Fibroblast of upper back skin (primary cell): ENCODE measurements at regions not wholly inside any gene's neighbourhood (a gene's known extent, or its start where the extent isn't known, plus 50 kb on each side); places are given as distances from the start of the nearest gene placed in this dataset.

Experiments used
- DNase-seq: peaks from one replicate; pipeline ENCODE4 v3.0.0-alpha.2; 2013

- no peak for DNase-seq
Observed at GRCh38 chr6:88377976-88378568, 211.9 kb upstream of the CNR1 start.

DNA sequence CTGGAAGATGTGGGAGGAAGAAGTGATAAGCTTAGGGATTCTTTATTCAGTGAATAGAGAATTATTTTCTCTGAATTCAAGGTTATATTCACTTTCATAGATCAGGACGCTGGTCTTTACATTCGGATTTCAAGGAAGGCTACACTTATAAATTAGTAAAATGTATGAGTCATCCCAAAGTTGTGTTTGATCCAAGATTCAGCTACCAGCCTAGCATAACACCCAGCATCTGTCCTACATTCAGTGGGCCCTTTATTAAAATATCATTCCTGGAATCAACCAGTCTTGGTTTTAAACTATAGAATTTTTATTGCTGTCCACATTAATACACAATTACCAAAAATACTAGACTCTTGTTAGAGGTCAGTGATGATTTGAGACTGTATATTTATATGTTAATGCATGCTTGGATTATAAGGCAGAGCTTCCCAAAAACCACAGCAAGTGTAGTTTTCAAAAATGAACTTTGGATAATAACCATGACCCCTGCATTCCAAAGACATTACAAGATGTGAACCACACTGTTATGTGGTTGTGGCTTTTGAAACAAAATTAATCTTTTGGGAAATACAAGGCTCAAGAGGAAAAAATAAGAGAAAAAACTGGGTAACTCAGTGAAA, 210.7 kb upstream of the CNR1 start:
- DNase-seq: peak; percentile 88

- no peak for DNase-seq
Observed at GRCh38 chr6:88376197-88376596, 210.1 kb upstream of the CNR1 start.

GRCh38 chr6:88374553-88374952, 208.4 kb upstream of the CNR1 start:
- DNase-seq: no peak

- no peak for DNase-seq
Observed at GRCh38 chr6:88371480-88371879, 205.3 kb upstream of the CNR1 start.

- DNase-seq: no peak
Observed at GRCh38 chr6:88370127-88370710, 204.1 kb upstream of the CNR1 start.

- no peak for DNase-seq
Observed at GRCh38 chr6:88369262-88369661, 203.1 kb upstream of the CNR1 start.

- DNase-seq: peak; percentile 87
Observed at GRCh38 chr6:88368071-88368787, 202.1 kb upstream of the CNR1 start.

- no peak for DNase-seq
Observed at GRCh38 chr6:88367248-88367647, 201.1 kb upstream of the CNR1 start.

GRCh38 chr6:88366672-88367071, 200.5 kb upstream of the CNR1 start:
- no peak for DNase-seq

GRCh38 chr6:88365656-88366055, 199.5 kb upstream of the CNR1 start:
- DNase-seq: no peak

DNA sequence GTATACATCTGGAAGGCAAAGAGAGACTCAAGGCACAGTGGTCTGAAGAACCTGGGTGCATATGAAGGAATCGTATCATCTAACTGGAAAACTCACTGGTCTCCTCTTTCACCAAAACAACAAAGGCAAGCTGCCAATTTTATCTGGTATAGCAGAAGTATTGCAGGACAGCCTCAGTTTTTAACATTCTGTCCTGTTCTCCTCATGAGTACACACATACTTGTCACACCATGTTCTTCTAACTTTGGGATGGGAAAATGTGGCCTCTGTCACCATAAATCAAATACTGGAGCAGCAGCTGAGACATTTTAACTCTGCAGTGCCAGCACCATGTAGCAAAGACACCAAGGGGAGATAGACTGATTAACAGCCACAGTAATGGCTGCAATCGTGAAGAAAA, 199.1 kb upstream of the CNR1 start:
- DNase-seq: no peak

DNA sequence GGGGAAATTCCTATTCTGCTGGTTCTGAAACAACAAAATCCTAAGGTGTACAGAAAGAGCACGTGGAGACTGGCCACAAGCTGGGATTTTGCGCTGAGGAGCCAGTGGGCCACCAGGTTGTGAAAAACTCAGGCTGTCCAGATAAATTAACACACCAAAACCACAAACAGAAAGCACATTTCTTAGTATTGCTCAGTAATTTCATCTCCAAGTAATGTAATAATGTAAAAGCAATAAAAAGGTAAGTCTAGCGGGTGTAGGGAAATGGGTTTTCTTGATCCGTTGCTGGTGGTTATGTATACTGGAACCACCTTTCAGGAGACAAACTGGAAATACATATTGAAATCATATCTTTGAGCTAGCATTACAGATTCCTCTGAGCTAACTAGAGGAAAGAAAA, 195.6 kb upstream of the CNR1 start:
- DNase-seq: no peak

DNA sequence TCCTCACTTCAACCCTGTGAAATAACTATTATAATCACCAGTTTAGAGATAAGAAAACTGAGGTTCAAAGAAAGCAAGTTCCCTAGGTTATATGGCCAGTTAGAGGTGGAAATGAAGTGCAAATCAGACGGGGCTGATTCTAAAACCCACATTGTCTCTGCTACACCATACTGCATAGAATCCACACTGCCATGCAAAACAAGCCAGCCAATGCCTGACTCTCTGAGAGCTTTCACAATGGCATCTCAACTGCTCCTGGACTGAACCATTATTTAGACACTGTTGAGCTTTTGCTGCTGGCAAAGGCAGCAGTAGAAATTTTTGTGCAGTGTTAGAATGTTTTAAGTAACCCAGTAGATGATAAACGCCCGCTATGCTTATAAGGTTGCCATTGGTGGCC, 195.2 kb upstream of the CNR1 start:
- no peak for DNase-seq

GRCh38 chr6:88360203-88360797, 194.2 kb upstream of the CNR1 start:
- peak; percentile 83 for DNase-seq

DNA sequence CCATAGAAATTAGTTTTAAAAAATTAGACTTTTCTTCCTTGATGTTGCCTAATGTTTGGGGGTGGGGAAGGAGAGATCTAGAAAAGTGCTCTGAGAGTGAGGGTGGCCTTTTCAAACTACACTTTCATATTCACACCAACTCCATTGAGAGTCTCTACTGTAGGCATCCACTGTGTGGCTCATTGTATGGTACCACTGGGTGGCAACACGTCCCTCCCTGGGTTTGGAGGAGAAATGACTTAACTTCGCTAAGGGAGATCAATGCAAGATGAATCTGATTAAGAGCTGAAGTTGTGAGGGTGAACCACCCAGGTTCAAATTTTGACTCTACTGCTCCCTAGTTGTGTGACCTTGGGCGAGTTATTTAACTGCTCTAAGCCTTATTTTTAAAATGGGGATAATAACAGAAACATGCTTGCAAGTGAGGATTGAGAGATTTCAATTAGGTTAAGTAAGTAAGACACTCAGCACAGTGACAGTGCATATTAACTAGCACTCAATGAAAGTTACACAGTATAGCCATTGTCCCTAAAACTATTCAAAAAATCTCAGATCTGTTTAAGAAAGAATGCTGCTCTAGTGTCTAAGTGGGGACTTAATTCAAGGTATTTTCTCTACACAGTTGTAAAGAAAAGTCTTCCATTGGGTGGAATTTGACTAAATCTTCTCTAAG, 193.5 kb upstream of the CNR1 start:
- no peak for DNase-seq

DNA sequence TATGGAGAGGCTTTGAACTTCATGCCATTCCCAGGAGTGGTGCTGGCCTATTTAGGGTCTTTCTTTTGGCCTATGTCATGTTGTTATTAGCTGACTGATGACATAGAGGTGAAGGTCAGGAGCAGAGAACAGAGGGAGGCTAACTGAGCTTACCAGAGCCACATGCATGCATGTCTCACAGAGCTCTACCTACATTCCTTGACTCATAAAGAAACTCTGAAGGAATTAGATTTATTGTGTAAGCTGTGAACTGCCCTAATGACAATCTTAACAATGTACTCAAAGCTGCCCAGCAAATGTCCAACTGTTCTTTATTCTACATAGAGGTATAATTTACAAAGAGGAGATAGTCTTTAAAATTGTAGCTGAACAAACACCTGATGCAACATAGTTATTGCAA, 192.7 kb upstream of the CNR1 start:
- DNase-seq: peak; percentile 20

- DNase-seq: no peak
Observed at GRCh38 chr6:88349511-88349910, 183.4 kb upstream of the CNR1 start.

GRCh38 chr6:88342336-88342735, 176.2 kb upstream of the CNR1 start:
- no peak for DNase-seq

DNA sequence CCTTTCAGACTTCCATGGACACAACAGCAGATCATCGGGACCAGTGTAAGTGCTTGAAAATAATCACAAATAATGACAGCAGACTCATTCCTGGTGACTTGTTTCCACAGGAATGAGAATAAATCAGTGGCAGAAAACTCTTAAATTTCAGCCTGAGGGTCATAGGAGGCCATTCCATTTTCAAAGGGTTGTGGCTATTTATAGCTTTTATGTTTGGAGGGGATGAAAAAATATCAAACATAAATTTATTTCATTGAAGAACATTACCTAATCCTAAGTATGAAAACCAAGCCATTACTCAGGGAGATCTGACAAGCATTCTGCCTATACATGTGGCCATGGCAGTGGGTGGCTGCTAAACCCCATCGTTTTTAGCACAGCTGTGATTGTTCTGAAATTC, 173.6 kb upstream of the CNR1 start:
- DNase-seq: peak; percentile 62

DNA sequence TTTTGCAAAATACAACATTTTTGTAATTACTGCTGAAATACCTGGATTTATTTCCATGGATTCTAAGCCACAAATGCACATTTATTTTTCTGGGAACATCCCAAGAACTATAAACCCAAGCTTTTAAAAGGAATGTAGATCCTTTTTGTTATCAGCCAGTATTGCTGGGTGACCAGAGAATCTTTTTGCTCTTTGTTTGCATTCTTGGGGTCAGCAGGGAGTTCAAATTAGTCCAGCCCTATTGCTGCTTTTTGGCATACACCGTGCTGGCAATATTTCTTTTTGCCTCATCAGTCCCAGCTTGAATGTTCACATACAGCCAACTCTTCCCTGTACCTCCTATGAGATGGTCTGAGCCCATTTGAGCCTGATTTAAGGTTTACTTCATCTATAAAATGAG, 155.2 kb upstream of the CNR1 start:
- DNase-seq: no peak

DNA sequence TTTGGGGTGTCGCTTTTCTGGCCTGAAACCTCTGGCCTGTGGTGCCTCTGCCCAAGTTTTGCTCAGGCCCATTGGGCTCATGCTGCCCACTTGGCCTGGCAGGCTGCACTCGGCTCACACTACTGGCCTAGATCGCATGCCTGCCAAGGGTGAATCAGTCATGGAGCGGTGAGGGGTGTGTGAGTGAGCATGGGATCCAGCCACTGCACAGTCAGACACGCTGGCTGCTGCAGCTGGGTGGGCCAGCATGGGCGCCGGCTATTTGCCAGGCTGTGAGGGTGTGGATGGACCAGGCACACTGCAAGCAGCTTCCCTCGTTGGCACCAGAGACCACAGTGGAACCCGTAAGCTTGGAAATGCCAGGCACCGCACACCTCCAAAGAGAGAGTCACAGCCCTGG, 145.4 kb upstream of the CNR1 start:
- DNase-seq: no peak

GRCh38 chr6:88304520-88304919, 138.4 kb upstream of the CNR1 start:
- no peak for DNase-seq
